ENCODE measurements at regions not wholly inside any gene's neighbourhood (a gene's known extent, or its start where the extent isn't known, plus 50 kb on each side); places are given as distances from the start of the nearest gene placed in this dataset.

GRCh38 chr5:174606153-174606552, 118.2 kb upstream of the MSX2 start:
- TF ChIP-seq CTCF (IDR thresholded peaks at IDR 0.05) = no peak
- TF ChIP-seq POLR2A (IDR thresholded peaks at IDR 0.05) = no peak
